Caco-2 (cell line): ENCODE measurements at regions not wholly inside any gene's neighbourhood (a gene's known extent, or its start where the extent isn't known, plus 50 kb on each side); places are given as distances from the start of the nearest gene placed in this dataset.

Experiments
- BruUV-seq: library from RNA; stranded (reverse); fragments of 400-500 nt; replicated peaks from 2 replicates; lab custom pipeline; 2021; lab: Mats Ljungman, UMichigan
- CTCF ChIA-PET: fragments of 300-600 bp; sonication (Branson Sonifier 250); formaldehyde crosslinking; loops from one replicate; lab custom pipeline; 2022; ENCODE audit warnings: antibody characterized with exemption; lab: Charles Lee
- POLR2A ChIA-PET: fragments of 300-600 bp; sonication (Branson Sonifier 250); formaldehyde crosslinking; loops from one replicate; lab custom pipeline; 2022; ENCODE audit warnings: antibody characterized with exemption; lab: Charles Lee
- DNase-seq, 2 experiments: peaks; one replicate each; pipeline versions ENCODE4 v3.0.0 to v3.0.0-alpha.2; 2020 to 2022
- H3K27me3 ChIP-seq: replicated peaks from 2 replicates; pipeline ENCODE4 v1.6.0; 2011; ENCODE audit warnings: low read length; ENCODE audit not compliant: control insufficient read depth, insufficient read depth
- H3K36me3 ChIP-seq: 2 replicates; pipeline ENCODE4 v1.5.1; 2011; ENCODE audit warnings: low read length; ENCODE audit not compliant: control insufficient read depth, insufficient read depth
- H3K4me1 ChIP-seq: fragments of 250-450 bp; sonication (Bioruptor Pico); 2 replicates; pipeline ENCODE4 v1.5.1; 2020; ENCODE audit warnings: mild to moderate bottlenecking
- H3K4me3 ChIP-seq: 2 replicates; pipeline ENCODE4 v1.5.1; 2011; ENCODE audit warnings: low read depth, mild to moderate bottlenecking, control low read depth, low read length
- H3K9me3 ChIP-seq: fragments of 250-450 bp; sonication (Bioruptor Pico); 2 replicates; pipeline ENCODE4 v1.5.1; 2020; ENCODE audit warnings: mild to moderate bottlenecking, moderate library complexity
- H3K27ac Mint-ChIP-seq: one replicate; pipeline ENCODE4 v1.8.0; 2022; ENCODE audit warnings: mixed read lengths; ENCODE audit not compliant: unreplicated experiment
- H3K27me3 Mint-ChIP-seq: one replicate; pipeline ENCODE4 v1.8.0; 2022; ENCODE audit warnings: mixed read lengths; ENCODE audit not compliant: insufficient read depth, unreplicated experiment
- H3K36me3 Mint-ChIP-seq: one replicate; pipeline ENCODE4 v1.8.0; 2022; ENCODE audit warnings: mild to moderate bottlenecking, mixed read lengths; ENCODE audit not compliant: insufficient read depth, unreplicated experiment
- H3K4me1 Mint-ChIP-seq: one replicate; pipeline ENCODE4 v1.8.0; 2022; ENCODE audit warnings: low read depth, mixed read lengths; ENCODE audit not compliant: unreplicated experiment
- H3K4me3 Mint-ChIP-seq: one replicate; pipeline ENCODE4 v1.8.0; 2022; ENCODE audit warnings: mild to moderate bottlenecking, moderate library complexity, mixed read lengths; ENCODE audit not compliant: unreplicated experiment
- H3K9me3 Mint-ChIP-seq: one replicate; pipeline ENCODE4 v1.8.0; 2022; ENCODE audit warnings: mixed read lengths; ENCODE audit not compliant: unreplicated experiment
- CTCF ChIP-seq, 2 experiments: fragments of 200-600 bp in 1 of 2; IDR thresholded peaks; 1 replicate in 1 of 2; 2 replicates in 1 of 2; pipeline versions ENCODE4 v1.5.1 to v1.8.0; 2011 to 2022; ENCODE audit warnings: antibody characterized with exemption in 1 of 2, control low read depth in 1 of 2, inconsistent platforms in 1 of 2, low read depth in 1 of 2, low read length in 1 of 2, mild to moderate bottlenecking in 1 of 2, moderate library complexity in 1 of 2; ENCODE audit not compliant: insufficient read depth in 1 of 2, severe bottlenecking in 1 of 2, unreplicated experiment in 1 of 2
- intact Hi-C: fragments of 100-400 bp; cut with micrococcal nuclease; formaldehyde crosslinking; loops from one replicate; pipeline ENCODE4 v1.10.0; 2022; ENCODE audit not compliant: unreplicated experiment

GRCh38 chr1:187078916-187079315, 250.2 kb downstream of the PLA2G4A start:
- H3K4me1 Mint-ChIP-seq, result no peaks in the 10 kb centered on the region
- no TSS peak for BruUV-seq
- no peak for TF ChIP-seq CTCF (IDR thresholded peaks at IDR 0.05; ENCODE audit: insufficient read depth in 1 of 2, low read depth in 1 of 2, low read length in 1 of 2, severe bottlenecking in 1 of 2, unreplicated experiment in 1 of 2)
- Histone ChIP-seq H3K9me3 (no peaks in the 10 kb centered on the region), H3K36me3 (no peaks in the 10 kb centered on the region), H3K4me3 (no peak overlapping the region), H3K27me3 (no peaks in the 10 kb centered on the region), H3K4me1 (no peaks in the 10 kb centered on the region)
- POLR2A ChIA-PET, result no interaction called here
- H3K27ac Mint-ChIP-seq, result no peak overlapping the region
- no peak overlapping the region for H3K4me3 Mint-ChIP-seq
- no peaks in the 10 kb centered on the region for H3K36me3 Mint-ChIP-seq
- intact Hi-C loops, result no loop called here
- CTCF ChIA-PET, result no interaction called here
- DNase-seq, result no peak
- peaks cover 20% of the 10 kb centered on the region for H3K27me3 Mint-ChIP-seq
- no peaks in the 10 kb centered on the region for H3K9me3 Mint-ChIP-seq

- no peak for DNase-seq
- Mint-ChIP-seq H3K4me3 (no peak overlapping the region), H3K27me3 (peaks cover 20% of the 10 kb centered on the region), H3K9me3 (no peaks in the 10 kb centered on the region), H3K36me3 (no peaks in the 10 kb centered on the region), H3K4me1 (no peaks in the 10 kb centered on the region), H3K27ac (no peak overlapping the region)
- H3K36me3 ChIP-seq, result no peaks in the 10 kb centered on the region
- no peaks in the 10 kb centered on the region for H3K9me3 ChIP-seq
- intact Hi-C loops, result no loop called here
- no peak overlapping the region for H3K4me3 ChIP-seq
- H3K4me1 ChIP-seq, result no peaks in the 10 kb centered on the region
- ChIA-PET CTCF (no interaction called here), POLR2A (no interaction called here)
- BruUV-seq, result no TSS peak
- no peak for TF ChIP-seq CTCF (IDR thresholded peaks at IDR 0.05; ENCODE audit: insufficient read depth in 1 of 2, low read depth in 1 of 2, low read length in 1 of 2, severe bottlenecking in 1 of 2, unreplicated experiment in 1 of 2)
- H3K27me3 ChIP-seq, result no peaks in the 10 kb centered on the region
Observed at GRCh38 chr1:187079330-187079729, 250.6 kb downstream of the PLA2G4A start.

GRCh38 chr1:187091666-187092065, 262.9 kb downstream of the PLA2G4A start:
- H3K27me3 ChIP-seq, result no peaks in the 10 kb centered on the region
- no peak for DNase-seq
- intact Hi-C loops, result no loop called here
- Mint-ChIP-seq H3K27me3 (peaks cover 6% of the 10 kb centered on the region), H3K9me3 (no peaks in the 10 kb centered on the region), H3K4me3 (no peak overlapping the region), H3K27ac (no peak overlapping the region), H3K4me1 (no peaks in the 10 kb centered on the region), H3K36me3 (peaks cover 5% of the 10 kb centered on the region)
- BruUV-seq, result no TSS peak
- H3K4me3 ChIP-seq, result no peak overlapping the region
- no peaks in the 10 kb centered on the region for H3K36me3 ChIP-seq
- no peak for TF ChIP-seq CTCF (IDR thresholded peaks at IDR 0.05; ENCODE audit: insufficient read depth in 1 of 2, low read depth in 1 of 2, low read length in 1 of 2, severe bottlenecking in 1 of 2, unreplicated experiment in 1 of 2)
- POLR2A ChIA-PET, result no interaction called here
- no peaks in the 10 kb centered on the region for H3K4me1 ChIP-seq
- CTCF ChIA-PET, result no interaction called here
- no peaks in the 10 kb centered on the region for H3K9me3 ChIP-seq
